ENCODE measurements at regions not wholly inside any gene's neighbourhood (a gene's known extent, or its start where the extent isn't known, plus 50 kb on each side); places are given as distances from the start of the nearest gene placed in this dataset.
A peak's percentile ranks its signal among the peaks of the same experiment; 100 is the strongest.

DNA sequence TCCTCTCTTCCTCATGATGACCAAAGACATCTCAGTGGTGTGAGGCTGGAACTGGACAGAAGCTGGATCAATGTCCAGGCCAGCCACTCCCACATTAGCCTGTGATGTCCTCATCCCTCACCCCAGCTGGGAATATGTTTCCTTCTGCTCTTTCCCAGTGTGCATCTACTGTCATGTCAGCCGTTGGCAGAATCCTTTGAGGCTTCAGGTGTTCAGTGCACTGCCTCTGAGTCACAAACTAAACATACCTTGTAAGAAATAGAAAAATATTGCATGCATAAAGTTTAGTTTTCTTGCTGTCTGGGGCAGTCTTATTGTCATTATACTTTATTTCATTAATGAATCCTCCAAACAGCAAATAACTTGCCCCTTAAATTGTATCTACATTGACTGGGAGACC, 161.6 kb upstream of the RASGRP1 start:
- no peaks in the 10 kb centered on the region for H3K27me3 ChIP-seq
- ATAC-seq (no peak), DNase-seq (no peak)
- no peaks in the 10 kb centered on the region for H3K4me1 ChIP-seq
- H3K9me3 ChIP-seq: peaks cover 0 to 2% (median 0%) of the 10 kb centered on the region in 11 donors
- no peaks in the 10 kb centered on the region for H3K36me3 ChIP-seq
- H3K4me3 ChIP-seq: no peak overlapping the region
- no peak overlapping the region for H3K27ac ChIP-seq
- 85 to 90% methylated on average over 1 of the region's 1 CpG for WGBS, 2 donors
- TF ChIP-seq, protein P1, sequence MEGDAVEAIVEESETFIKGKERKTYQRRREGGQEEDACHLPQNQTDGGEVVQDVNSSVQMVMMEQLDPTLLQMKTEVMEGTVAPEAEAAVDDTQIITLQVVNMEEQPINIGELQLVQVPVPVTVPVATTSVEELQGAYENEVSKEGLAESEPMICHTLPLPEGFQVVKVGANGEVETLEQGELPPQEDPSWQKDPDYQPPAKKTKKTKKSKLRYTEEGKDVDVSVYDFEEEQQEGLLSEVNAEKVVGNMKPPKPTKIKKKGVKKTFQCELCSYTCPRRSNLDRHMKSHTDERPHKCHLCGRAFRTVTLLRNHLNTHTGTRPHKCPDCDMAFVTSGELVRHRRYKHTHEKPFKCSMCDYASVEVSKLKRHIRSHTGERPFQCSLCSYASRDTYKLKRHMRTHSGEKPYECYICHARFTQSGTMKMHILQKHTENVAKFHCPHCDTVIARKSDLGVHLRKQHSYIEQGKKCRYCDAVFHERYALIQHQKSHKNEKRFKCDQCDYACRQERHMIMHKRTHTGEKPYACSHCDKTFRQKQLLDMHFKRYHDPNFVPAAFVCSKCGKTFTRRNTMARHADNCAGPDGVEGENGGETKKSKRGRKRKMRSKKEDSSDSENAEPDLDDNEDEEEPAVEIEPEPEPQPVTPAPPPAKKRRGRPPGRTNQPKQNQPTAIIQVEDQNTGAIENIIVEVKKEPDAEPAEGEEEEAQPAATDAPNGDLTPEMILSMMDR (IDR thresholded peaks at IDR 0.05): no peak
- intact Hi-C loops (cut with DNase I): no loop called here

DNA sequence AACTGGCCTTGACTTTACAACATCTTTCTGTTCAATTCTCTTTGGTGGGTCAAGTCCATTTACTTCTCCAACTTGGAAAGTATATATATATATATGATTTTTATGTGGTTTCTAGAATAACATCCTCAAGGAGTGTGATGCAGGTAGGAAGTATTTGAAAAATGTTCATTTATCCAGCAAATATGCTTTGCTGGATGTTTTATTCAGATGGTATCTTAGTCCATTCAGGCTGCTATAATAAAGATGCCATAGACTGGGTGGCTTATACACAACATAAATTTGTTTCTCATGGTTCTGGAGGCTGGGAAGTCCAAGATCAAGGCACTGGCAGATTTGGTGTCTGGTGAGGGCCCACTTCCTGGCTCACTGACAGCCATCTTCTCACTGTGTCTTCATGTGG, 168.7 kb upstream of the RASGRP1 start:
- peaks cover 0 to 4% (median 0%) of the 10 kb centered on the region in 11 donors for H3K9me3 ChIP-seq
- no peak overlapping the region for H3K4me3 ChIP-seq
- no peaks in the 10 kb centered on the region for H3K4me1 ChIP-seq
- TF ChIP-seq, protein P1 (IDR thresholded peaks at IDR 0.05): no peak
- ATAC-seq (no peak), DNase-seq (no peak)
- intact Hi-C loops (cut with DNase I): no loop called here
- no peak overlapping the region for H3K27ac ChIP-seq
- no peaks in the 10 kb centered on the region for H3K36me3 ChIP-seq
- H3K27me3 ChIP-seq: peaks cover 0 to 6% (median 0%) of the 10 kb centered on the region in 7 donors

DNA sequence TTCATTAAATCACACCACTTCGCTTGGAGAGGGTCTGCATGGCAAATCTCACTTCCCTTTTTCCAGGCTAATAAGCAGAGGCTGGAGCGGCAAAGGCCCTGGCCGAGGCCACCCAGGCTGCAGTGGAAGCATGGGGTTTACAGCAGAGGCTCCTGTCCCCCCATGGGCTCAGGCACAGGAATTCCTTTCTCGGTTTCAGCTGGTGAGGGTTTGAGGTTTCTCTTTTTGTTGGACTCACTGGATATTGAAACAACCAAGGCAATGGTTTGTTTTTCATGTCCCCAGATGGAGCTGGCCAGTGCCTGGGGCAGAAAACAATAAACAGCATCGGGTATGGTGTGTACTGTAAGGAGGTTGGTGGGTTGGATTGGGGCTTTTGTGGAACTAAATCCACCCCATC, 175.6 kb upstream of the RASGRP1 start:
- Histone ChIP-seq H3K27me3 (peaks cover 0 to 6% (median 0%) of the 10 kb centered on the region in 7 donors), H3K4me1 (no peaks in the 10 kb centered on the region), H3K9me3 (no peaks in the 10 kb centered on the region), H3K36me3 (no peaks in the 10 kb centered on the region), H3K4me3 (no peak overlapping the region), H3K27ac (no peak overlapping the region)
- no peak for ATAC-seq
- no peak for DNase-seq
- TF ChIP-seq, protein P1 (IDR thresholded peaks at IDR 0.05): no peak
- intact Hi-C loops (cut with DNase I): no loop called here
- 80 to 86% methylated on average over 5 of the region's 5 CpGs for WGBS, 2 donors

DNA sequence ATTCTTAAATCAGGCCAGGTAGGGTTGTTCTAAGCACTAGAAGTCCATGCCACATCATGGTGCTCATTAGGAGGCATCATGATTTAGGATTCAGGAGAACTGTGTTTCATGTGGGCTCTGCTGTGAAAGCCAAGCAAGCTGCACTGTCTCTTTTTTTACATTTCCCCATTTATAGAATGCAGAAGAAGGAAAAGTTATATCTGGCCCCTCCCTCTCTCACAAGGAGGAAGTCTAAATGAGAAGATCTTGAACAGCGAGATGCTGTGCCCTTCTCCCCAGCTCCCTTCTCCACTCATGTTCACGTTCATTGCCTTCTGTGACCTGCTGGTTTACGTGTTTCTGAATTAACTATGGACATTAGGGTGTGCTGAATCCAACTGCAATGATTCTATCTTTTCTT, 178.5 kb upstream of the RASGRP1 start:
- H3K4me3 ChIP-seq: no peak overlapping the region
- H3K9me3 ChIP-seq: no peaks in the 10 kb centered on the region
- DNase-seq (no peak), ATAC-seq (peak in 1 of 8 donors; percentile 20)
- TF ChIP-seq, protein P1 (IDR thresholded peaks at IDR 0.05): no peak
- WGBS, 2 donors: 78 to 84% methylated on average over 3 of the region's 3 CpGs
- H3K27me3 ChIP-seq: peaks cover 0 to 6% (median 0%) of the 10 kb centered on the region in 7 donors
- no peak overlapping the region for H3K27ac ChIP-seq
- H3K4me1 ChIP-seq: no peaks in the 10 kb centered on the region
- intact Hi-C loops (cut with DNase I): no loop called here
- H3K36me3 ChIP-seq: no peaks in the 10 kb centered on the region

All from heart right ventricle (tissue), 16 donors.